ENCODE measurements at regions not wholly inside any gene's neighbourhood (a gene's known extent, or its start where the extent isn't known, plus 50 kb on each side); places are given as distances from the start of the nearest gene placed in this dataset.

- H3F3A ChIP-seq (ENCODE audit: low read depth), result no peaks in the 10 kb centered on the region
- no peaks in the 10 kb centered on the region for H3K27me3 ChIP-seq
- Mint-ChIP-seq H3K9me3 (no peaks in the 10 kb centered on the region), H3K4me3 (no peak overlapping the region), H3K4me1 (peaks cover 14% of the 10 kb centered on the region), H3K27ac (no peak overlapping the region), H3K27me3 (ENCODE audit: insufficient read depth, low read depth) (peaks cover 3% of the 10 kb centered on the region), H3K36me3 (no peaks in the 10 kb centered on the region)
- H3K36me3 ChIP-seq, result no peaks in the 10 kb centered on the region
- no peak overlapping the region for H2AFZ ChIP-seq (replicated peaks)
- no peak overlapping the region for H3K27ac ChIP-seq
- DNase-seq (ENCODE audit: low spot score), result no peak
- no peaks in the 10 kb centered on the region for H3K79me2 ChIP-seq (ENCODE audit: low read depth)
- H3K4me1 ChIP-seq, result no peaks in the 10 kb centered on the region
- TF ChIP-seq EZH2 (IDR thresholded peaks at IDR 0.05) (no peak), EZH2phosphoT487 (IDR thresholded peaks at IDR 0.05) (no peak), CTCF (IDR thresholded peaks at IDR 0.05) (no peak)
- no peak overlapping the region for H3K9ac ChIP-seq
- no peak overlapping the region for H3K4me3 ChIP-seq
- no peaks in the 10 kb centered on the region for H4K20me1 ChIP-seq (ENCODE audit: low read depth)
- no peaks in the 10 kb centered on the region for H3K9me3 ChIP-seq (ENCODE audit: low read depth)
- no peak overlapping the region for H3K4me2 ChIP-seq
Observed at GRCh38 chr20:43844778-43845614, 69.7 kb upstream of the TOX2 start.

GRCh38 chr20:43843965-43844660 lies 70.5 kb upstream of the TOX2 start:
- Mint-ChIP-seq H3K9me3 (no peaks in the 10 kb centered on the region), H3K4me3 (no peak overlapping the region), H3K4me1 (peaks cover 14% of the 10 kb centered on the region), H3K27me3 (ENCODE audit: insufficient read depth, low read depth) (peaks cover 6% of the 10 kb centered on the region), H3K27ac (no peak overlapping the region), H3K36me3 (no peaks in the 10 kb centered on the region)
- H3K27me3 ChIP-seq, result no peaks in the 10 kb centered on the region
- H3K36me3 ChIP-seq, result no peaks in the 10 kb centered on the region
- H3K4me2 ChIP-seq, result no peak overlapping the region
- H3F3A ChIP-seq (ENCODE audit: low read depth), result no peaks in the 10 kb centered on the region
- no peak for DNase-seq (ENCODE audit: low spot score)
- no peak overlapping the region for H3K4me3 ChIP-seq
- no peaks in the 10 kb centered on the region for H3K9me3 ChIP-seq (ENCODE audit: low read depth)
- no peak overlapping the region for H2AFZ ChIP-seq (replicated peaks)
- TF ChIP-seq EZH2 (IDR thresholded peaks at IDR 0.05) (no peak), EZH2phosphoT487 (IDR thresholded peaks at IDR 0.05) (no peak), CTCF (IDR thresholded peaks at IDR 0.05) (no peak)
- no peaks in the 10 kb centered on the region for H4K20me1 ChIP-seq (ENCODE audit: low read depth)
- no peak overlapping the region for H3K9ac ChIP-seq
- H3K4me1 ChIP-seq, result no peaks in the 10 kb centered on the region
- no peaks in the 10 kb centered on the region for H3K79me2 ChIP-seq (ENCODE audit: low read depth)
- H3K27ac ChIP-seq, result no peak overlapping the region

GRCh38 chr20:43843096-43843964 lies 71.3 kb upstream of the TOX2 start:
- no peaks in the 10 kb centered on the region for H3K36me3 ChIP-seq
- TF ChIP-seq EZH2phosphoT487 (IDR thresholded peaks at IDR 0.05) (no peak), EZH2 (IDR thresholded peaks at IDR 0.05) (no peak), CTCF (IDR thresholded peaks at IDR 0.05) (no peak)
- H3K27me3 ChIP-seq, result no peaks in the 10 kb centered on the region
- no peaks in the 10 kb centered on the region for H3K79me2 ChIP-seq (ENCODE audit: low read depth)
- no peak overlapping the region for H3K9ac ChIP-seq
- H3K4me3 ChIP-seq, result no peak overlapping the region
- H3K27ac ChIP-seq, result no peak overlapping the region
- Mint-ChIP-seq H3K4me1 (peaks cover 14% of the 10 kb centered on the region), H3K27ac (no peak overlapping the region), H3K36me3 (no peaks in the 10 kb centered on the region), H3K4me3 (no peak overlapping the region), H3K9me3 (no peaks in the 10 kb centered on the region), H3K27me3 (ENCODE audit: insufficient read depth, low read depth) (peaks cover 6% of the 10 kb centered on the region)
- no peak overlapping the region for H2AFZ ChIP-seq (replicated peaks)
- H3K9me3 ChIP-seq (ENCODE audit: low read depth), result no peaks in the 10 kb centered on the region
- no peak overlapping the region for H3K4me2 ChIP-seq
- H3K4me1 ChIP-seq, result no peaks in the 10 kb centered on the region
- DNase-seq (ENCODE audit: low spot score), result no peak
- H4K20me1 ChIP-seq (ENCODE audit: low read depth), result no peaks in the 10 kb centered on the region
- H3F3A ChIP-seq (ENCODE audit: low read depth), result no peaks in the 10 kb centered on the region

Measured in neural progenitor cell (in vitro differentiated cells).